SU-DHL-6 (cell line): ENCODE measurements at regions not wholly inside any gene's neighbourhood (a gene's known extent, or its start where the extent isn't known, plus 50 kb on each side); places are given as distances from the start of the nearest gene placed in this dataset.

Experiments used
- H2AFZ ChIP-seq: fragments of 200-600 bp; sonication (generic); 2 replicates; pipeline ENCODE4 v1.6.1; 2014; ENCODE audit warnings: low read depth, mild to moderate bottlenecking, moderate library complexity, mixed read lengths, antibody characterized with exemption, low read length; ENCODE audit not compliant: severe bottlenecking
- H3F3A ChIP-seq: fragments of 200-600 bp; shearing (Covaris generic); 2 replicates; pipeline ENCODE4 v1.6.0; 2016; ENCODE audit warnings: antibody characterized with exemption, mild to moderate bottlenecking; ENCODE audit not compliant: insufficient read depth
- H3K27ac ChIP-seq: fragments of 200-600 bp; sonication (generic); 2 replicates; pipeline ENCODE4 v1.5.1; 2016; ENCODE audit warnings: low read depth, mild to moderate bottlenecking, low read length, moderate library complexity, mixed read lengths
- H3K27me3 ChIP-seq: fragments of 200-600 bp; sonication (generic), shearing (Covaris generic); 2 replicates; pipeline ENCODE4 v1.6.0; 2014; ENCODE audit warnings: mild to moderate bottlenecking, low read length
- H3K36me3 ChIP-seq: fragments of 200-600 bp; sonication (generic); 2 replicates; pipeline ENCODE4 v1.6.1; 2014; ENCODE audit warnings: mild to moderate bottlenecking, low read length, mixed read lengths
- H3K4me2 ChIP-seq: fragments of 300-600, 200-600 bp; shearing (Covaris generic), sonication (generic); 2 replicates; pipeline ENCODE4 v1.6.0; 2014; ENCODE audit warnings: low read length, low read depth, mild to moderate bottlenecking; ENCODE audit not compliant: poor library complexity, severe bottlenecking
- H3K4me3 ChIP-seq: fragments of 200-600 bp; sonication (generic); 2 replicates; pipeline ENCODE4 v1.5.1; 2014; ENCODE audit warnings: antibody characterized with exemption, low read length, mild to moderate bottlenecking, mixed read lengths; ENCODE audit not compliant: insufficient read depth, poor library complexity, severe bottlenecking
- H3K79me2 ChIP-seq: fragments of 200-600 bp; sonication (generic); 2 replicates; pipeline ENCODE4 v1.6.1; 2014; ENCODE audit warnings: mild to moderate bottlenecking, low read length, moderate library complexity; ENCODE audit not compliant: insufficient read depth
- H3K9ac ChIP-seq: fragments of 200-600 bp; sonication (generic); 2 replicates; pipeline ENCODE4 v1.7.0; 2014; ENCODE audit warnings: mild to moderate bottlenecking, low read length
- H3K9me2 ChIP-seq: fragments of 200-600 bp; sonication (generic); replicated peaks from 2 replicates; pipeline ENCODE4 v1.6.1; 2014; ENCODE audit warnings: low read length; ENCODE audit not compliant: insufficient read depth
- H3K9me3 ChIP-seq: fragments of 200-600 bp; sonication (generic); 2 replicates; pipeline ENCODE4 v1.6.1; 2014; ENCODE audit warnings: low read length, mixed read lengths; ENCODE audit not compliant: insufficient read depth
- H4K20me1 ChIP-seq: fragments of 200-600 bp; sonication (generic); 2 replicates; pipeline ENCODE4 v1.6.1; 2014; ENCODE audit warnings: low read depth, mild to moderate bottlenecking, antibody characterized with exemption, low read length, moderate library complexity, mixed read lengths
- CTCF ChIP-seq: fragments of 200-600 bp; sonication (generic); IDR thresholded peaks from one replicate; pipeline ENCODE4 v1.5.1; 2017; ENCODE audit warnings: antibody characterized with exemption, mild to moderate bottlenecking, low read length, moderate library complexity; ENCODE audit not compliant: insufficient read depth, poor library complexity, severe bottlenecking
- EZH2phosphoT487 ChIP-seq: fragments of 200-600 bp; sonication (generic), shearing (Covaris generic); conservative IDR thresholded peaks from 2 replicates; pipeline ENCODE4 v1.6.1; 2018; ENCODE audit warnings: mild to moderate bottlenecking, antibody characterized with exemption, low read length, moderate library complexity, mixed read lengths

GRCh38 chr2:145050134-145050533 is 530.2 kb upstream of the ZEB2 start:
- H3K27me3 ChIP-seq, result no peaks in the 10 kb centered on the region

GRCh38 chr2:145049475-145049874 is 529.6 kb upstream of the ZEB2 start:
- H3K27me3 ChIP-seq, result no peaks in the 10 kb centered on the region
- H3F3A ChIP-seq, result no peaks in the 10 kb centered on the region
- H3K36me3 ChIP-seq, result no peaks in the 10 kb centered on the region
- no peak overlapping the region for H3K4me3 ChIP-seq
- no peak overlapping the region for H3K27ac ChIP-seq
- H4K20me1 ChIP-seq, result no peaks in the 10 kb centered on the region
- TF ChIP-seq CTCF, result no peak
- TF ChIP-seq EZH2phosphoT487, result no peak
- no peak overlapping the region for H3K4me2 ChIP-seq
- H2AFZ ChIP-seq, result no peak overlapping the region
- no peak overlapping the region for H3K9ac ChIP-seq
- H3K9me2 ChIP-seq, result no peaks in the 10 kb centered on the region
- H3K79me2 ChIP-seq, result no peaks in the 10 kb centered on the region
- H3K9me3 ChIP-seq, result no peaks in the 10 kb centered on the region

More at GRCh38 chr2:145050134-145050533, 530.2 kb upstream of the ZEB2 start:
- Histone ChIP-seq H4K20me1 (no peaks in the 10 kb centered on the region), H3K27ac (no peak overlapping the region), H3K9ac (no peak overlapping the region), H3K9me2 (no peaks in the 10 kb centered on the region), H3K4me3 (no peak overlapping the region), H3K36me3 (no peaks in the 10 kb centered on the region), H3F3A (no peaks in the 10 kb centered on the region), H3K79me2 (no peaks in the 10 kb centered on the region), H3K4me2 (no peak overlapping the region), H2AFZ (no peak overlapping the region), H3K9me3 (no peaks in the 10 kb centered on the region)
- TF ChIP-seq EZH2phosphoT487 (no peak), CTCF (no peak)

- Histone ChIP-seq H3F3A (no peaks in the 10 kb centered on the region), H3K9me2 (no peaks in the 10 kb centered on the region), H3K4me2 (no peak overlapping the region), H3K79me2 (no peaks in the 10 kb centered on the region), H3K4me3 (no peak overlapping the region), H2AFZ (no peak overlapping the region), H3K36me3 (no peaks in the 10 kb centered on the region), H3K27ac (no peak overlapping the region), H4K20me1 (no peaks in the 10 kb centered on the region), H3K27me3 (no peaks in the 10 kb centered on the region), H3K9me3 (no peaks in the 10 kb centered on the region), H3K9ac (no peak overlapping the region)
- TF ChIP-seq CTCF (no peak), EZH2phosphoT487 (no peak)
Observed at GRCh38 chr2:145047554-145047953, 527.6 kb upstream of the ZEB2 start.

GRCh38 chr2:145044491-145044890 is 524.6 kb upstream of the ZEB2 start:
- Histone ChIP-seq H3K27ac (no peak overlapping the region), H3K4me2 (no peak overlapping the region), H2AFZ (no peak overlapping the region), H4K20me1 (no peaks in the 10 kb centered on the region), H3K9me2 (no peaks in the 10 kb centered on the region), H3F3A (no peaks in the 10 kb centered on the region), H3K27me3 (no peaks in the 10 kb centered on the region), H3K4me3 (no peak overlapping the region), H3K9ac (no peak overlapping the region), H3K9me3 (no peaks in the 10 kb centered on the region), H3K36me3 (no peaks in the 10 kb centered on the region), H3K79me2 (no peaks in the 10 kb centered on the region)
- TF ChIP-seq CTCF, result no peak
- no peak for TF ChIP-seq EZH2phosphoT487
